Glutamatergic neuron (in vitro differentiated cells): ENCODE measurements at regions not wholly inside any gene's neighbourhood (a gene's known extent, or its start where the extent isn't known, plus 50 kb on each side); places are given as distances from the start of the nearest gene placed in this dataset.

Experiments used
- DNase-seq: peaks from one replicate; pipeline ENCODE4 v3.0.0; 2022
- H3K27ac Mint-ChIP-seq: one replicate; pipeline ENCODE4 v1.8.0; 2020; ENCODE audit warnings: mild to moderate bottlenecking, mixed read lengths, inconsistent platforms; ENCODE audit not compliant: unreplicated experiment
- H3K27me3 Mint-ChIP-seq: one replicate; pipeline ENCODE4 v1.8.0; 2020; ENCODE audit warnings: mild to moderate bottlenecking, moderate library complexity, mixed read lengths, inconsistent platforms; ENCODE audit not compliant: unreplicated experiment
- H3K36me3 Mint-ChIP-seq: one replicate; pipeline ENCODE4 v1.8.0; 2020; ENCODE audit warnings: mild to moderate bottlenecking, mixed read lengths, inconsistent platforms; ENCODE audit not compliant: unreplicated experiment
- H3K4me1 Mint-ChIP-seq: one replicate; pipeline ENCODE4 v1.8.0; 2020; ENCODE audit warnings: mild to moderate bottlenecking, low read depth, mixed read lengths, inconsistent platforms; ENCODE audit not compliant: unreplicated experiment
- H3K4me3 Mint-ChIP-seq: one replicate; pipeline ENCODE4 v1.8.0; 2020; ENCODE audit warnings: mild to moderate bottlenecking, mixed read lengths, inconsistent platforms; ENCODE audit not compliant: unreplicated experiment
- H3K9me3 Mint-ChIP-seq: one replicate; pipeline ENCODE4 v1.8.0; 2020; ENCODE audit warnings: mild to moderate bottlenecking, moderate library complexity, mixed read lengths, inconsistent platforms; ENCODE audit not compliant: unreplicated experiment
- TF ChIP-seq, protein P1 (sequence below): fragments of 200-600 bp; sonication (generic); IDR thresholded peaks from one replicate; pipeline ENCODE4 v1.5.0; 2021; ENCODE audit not compliant: partially characterized antibody, unreplicated experiment

DNA sequence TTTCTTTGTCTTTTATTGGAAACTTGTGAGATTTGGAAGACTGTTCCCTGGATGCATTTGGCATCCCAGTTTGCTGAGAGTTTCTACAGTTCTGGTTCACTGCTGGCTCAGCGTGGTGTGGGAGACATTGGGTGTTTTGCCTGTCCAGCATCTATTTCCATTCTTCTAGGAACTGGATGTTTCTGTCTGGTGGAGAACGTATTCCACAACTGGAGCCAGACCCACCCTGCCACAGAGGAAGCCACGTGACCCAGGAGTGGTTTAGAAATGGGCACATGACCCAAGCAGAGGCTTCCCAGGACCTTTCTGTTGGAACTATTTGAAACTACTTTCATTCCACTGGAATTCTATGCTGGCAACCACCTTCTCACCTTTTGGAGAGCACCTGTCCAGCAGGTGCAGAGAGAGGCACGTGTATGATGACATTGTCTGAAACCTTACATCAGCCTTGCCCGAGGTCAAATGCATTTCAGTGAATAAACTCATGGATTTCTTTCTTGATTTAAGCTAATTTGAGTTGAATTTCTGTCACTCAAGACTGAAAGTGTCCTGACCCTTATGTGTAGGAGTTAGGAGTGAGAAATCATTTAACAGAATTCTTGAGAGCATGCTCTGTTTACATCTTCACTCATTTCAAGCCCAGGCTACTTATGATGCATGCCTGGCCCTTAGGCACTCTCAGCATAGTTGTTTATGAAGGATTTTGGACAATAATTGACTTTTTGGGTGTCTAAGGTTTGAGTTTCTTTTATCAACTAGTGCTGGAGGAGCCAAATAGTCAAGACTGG is 121.8 kb downstream of the AKAP11 start:
- H3K4me3 Mint-ChIP-seq = no peak overlapping the region
- peaks cover 4% of the 10 kb centered on the region for H3K27me3 Mint-ChIP-seq
- H3K36me3 Mint-ChIP-seq = peaks cover 4% of the 10 kb centered on the region
- TF ChIP-seq, protein P1, sequence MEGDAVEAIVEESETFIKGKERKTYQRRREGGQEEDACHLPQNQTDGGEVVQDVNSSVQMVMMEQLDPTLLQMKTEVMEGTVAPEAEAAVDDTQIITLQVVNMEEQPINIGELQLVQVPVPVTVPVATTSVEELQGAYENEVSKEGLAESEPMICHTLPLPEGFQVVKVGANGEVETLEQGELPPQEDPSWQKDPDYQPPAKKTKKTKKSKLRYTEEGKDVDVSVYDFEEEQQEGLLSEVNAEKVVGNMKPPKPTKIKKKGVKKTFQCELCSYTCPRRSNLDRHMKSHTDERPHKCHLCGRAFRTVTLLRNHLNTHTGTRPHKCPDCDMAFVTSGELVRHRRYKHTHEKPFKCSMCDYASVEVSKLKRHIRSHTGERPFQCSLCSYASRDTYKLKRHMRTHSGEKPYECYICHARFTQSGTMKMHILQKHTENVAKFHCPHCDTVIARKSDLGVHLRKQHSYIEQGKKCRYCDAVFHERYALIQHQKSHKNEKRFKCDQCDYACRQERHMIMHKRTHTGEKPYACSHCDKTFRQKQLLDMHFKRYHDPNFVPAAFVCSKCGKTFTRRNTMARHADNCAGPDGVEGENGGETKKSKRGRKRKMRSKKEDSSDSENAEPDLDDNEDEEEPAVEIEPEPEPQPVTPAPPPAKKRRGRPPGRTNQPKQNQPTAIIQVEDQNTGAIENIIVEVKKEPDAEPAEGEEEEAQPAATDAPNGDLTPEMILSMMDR = no peak
- peaks cover 10% of the 10 kb centered on the region for H3K4me1 Mint-ChIP-seq
- no peak overlapping the region for H3K27ac Mint-ChIP-seq
- DNase-seq = no peak
- no peaks in the 10 kb centered on the region for H3K9me3 Mint-ChIP-seq

- no peak for DNase-seq
- no peak overlapping the region for H3K27ac Mint-ChIP-seq
- no peaks in the 10 kb centered on the region for H3K9me3 Mint-ChIP-seq
Observed at GRCh38 chr13:42394361-42394708, 122.4 kb downstream of the AKAP11 start.

DNA sequence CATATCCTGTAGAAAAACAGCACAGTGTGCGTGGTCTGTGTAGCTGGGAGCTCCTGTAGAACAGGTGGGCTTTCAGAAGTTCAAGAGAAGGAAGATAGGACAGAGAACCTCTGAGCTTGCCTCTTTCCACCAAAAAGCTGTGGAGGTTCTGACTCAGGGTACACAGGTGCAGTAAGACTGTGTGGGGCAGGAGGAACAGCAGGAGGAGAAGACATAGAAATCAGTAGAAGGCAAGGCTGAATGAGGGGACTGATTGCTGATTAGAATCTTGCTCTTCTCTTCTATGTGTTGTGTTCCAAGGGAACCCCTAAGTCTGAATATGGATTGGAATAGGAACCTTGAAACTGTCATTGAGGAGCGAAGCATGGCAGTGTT is 122.7 kb downstream of the AKAP11 start:
- peaks cover 4% of the 10 kb centered on the region for H3K36me3 Mint-ChIP-seq
- TF ChIP-seq, protein P1 = no peak
- peaks cover 4% of the 10 kb centered on the region for H3K27me3 Mint-ChIP-seq

More at GRCh38 chr13:42394361-42394708, 122.4 kb downstream of the AKAP11 start:
- Mint-ChIP-seq H3K4me1 (peaks cover 11% of the 10 kb centered on the region), H3K27me3 (peaks cover 4% of the 10 kb centered on the region), H3K4me3 (no peak overlapping the region), H3K36me3 (peaks cover 4% of the 10 kb centered on the region)
- TF ChIP-seq, protein P1 = no peak

DNA sequence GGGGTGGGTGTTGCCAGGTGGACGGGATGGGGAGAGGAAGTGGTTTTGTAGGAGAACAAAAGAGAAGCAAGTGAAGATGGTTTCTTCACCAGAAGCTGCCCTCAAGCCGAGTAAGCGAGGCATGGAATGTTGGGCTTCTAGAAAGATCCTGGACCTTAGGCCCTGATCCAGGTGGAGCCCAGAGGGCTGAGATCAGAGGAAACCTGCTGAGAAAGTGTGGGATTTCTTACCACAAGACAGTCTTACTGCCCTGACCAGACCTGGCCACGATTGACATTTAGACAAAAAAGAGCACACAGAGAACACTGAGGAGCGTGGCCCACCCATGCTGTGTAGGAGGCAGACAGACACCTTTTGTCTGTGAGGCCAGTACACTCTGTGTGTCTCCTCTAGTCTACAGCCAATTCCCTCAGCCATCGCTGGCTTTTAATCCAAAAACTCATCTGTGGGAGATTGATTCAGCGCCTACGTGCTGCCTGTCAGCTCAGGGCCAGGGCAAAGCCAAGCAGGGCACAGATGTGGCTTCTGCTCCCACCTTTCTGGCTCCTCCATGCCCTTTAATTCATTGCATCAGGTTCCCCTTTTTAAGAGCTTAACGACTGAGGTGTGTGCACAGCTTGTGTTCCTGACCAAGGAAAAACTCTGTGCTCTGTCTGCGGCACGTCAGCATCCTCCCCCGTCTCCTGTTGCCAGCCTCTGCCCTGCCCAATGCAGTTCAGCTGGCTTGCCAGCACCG is 123.3 kb downstream of the AKAP11 start:
- no peak for DNase-seq
- Mint-ChIP-seq H3K4me1 (peaks cover 11% of the 10 kb centered on the region), H3K27me3 (peaks cover 4% of the 10 kb centered on the region), H3K9me3 (no peaks in the 10 kb centered on the region), H3K4me3 (no peak overlapping the region), H3K36me3 (peaks cover 4% of the 10 kb centered on the region), H3K27ac (no peak overlapping the region)
- TF ChIP-seq, protein P1 = no peak

More for the DNA sequence above, 122.7 kb downstream of the AKAP11 start:
- Mint-ChIP-seq H3K4me3 (no peak overlapping the region), H3K4me1 (peaks cover 11% of the 10 kb centered on the region), H3K9me3 (no peaks in the 10 kb centered on the region), H3K27ac (no peak overlapping the region)
- DNase-seq = no peak

- no peak for DNase-seq
- no peaks in the 10 kb centered on the region for H3K9me3 Mint-ChIP-seq
Observed at GRCh38 chr13:42396501-42396900, 124.5 kb downstream of the AKAP11 start.

More at GRCh38 chr13:42396501-42396900, 124.5 kb downstream of the AKAP11 start:
- Mint-ChIP-seq H3K4me3 (no peak overlapping the region), H3K36me3 (no peaks in the 10 kb centered on the region), H3K4me1 (peaks cover 11% of the 10 kb centered on the region), H3K27me3 (peaks cover 4% of the 10 kb centered on the region), H3K27ac (no peak overlapping the region)
- TF ChIP-seq, protein P1 = no peak
